GM23338 (cell line): ENCODE measurements at regions not wholly inside any gene's neighbourhood (a gene's known extent, or its start where the extent isn't known, plus 50 kb on each side); places are given as distances from the start of the nearest gene placed in this dataset.

ENCODE experiments used
- ATAC-seq: fragments of 200-7000 bp; cut with Tn5 transposase; 3 replicates; pipeline ENCODE4 v1.9.1; 2020
- DNase-seq: peaks from one replicate; pipeline ENCODE4 v3.0.0-alpha.2; 2015; ENCODE audit warnings: low spot score
- H2AFZ ChIP-seq: fragments of 200-600 bp; sonication (generic); 2 replicates; pipeline ENCODE4 v1.8.0; 2016; ENCODE audit warnings: antibody characterized with exemption, mild to moderate bottlenecking, moderate library complexity
- H3F3A ChIP-seq: fragments of 200-600 bp; sonication (generic); replicated peaks from 2 replicates; pipeline ENCODE4 v1.8.0; 2017; ENCODE audit warnings: antibody characterized with exemption, mixed run types, low read depth
- H3K27ac ChIP-seq: fragments of 200-600 bp; sonication (generic); 2 replicates; pipeline ENCODE4 v1.6.1; 2016; ENCODE audit warnings: low read depth
- H3K27me3 ChIP-seq: fragments of 200-600 bp; sonication (generic); 2 replicates; pipeline ENCODE4 v1.8.0; 2016; ENCODE audit warnings: mild to moderate bottlenecking, mixed run types, moderate library complexity; ENCODE audit not compliant: insufficient read depth
- H3K36me3 ChIP-seq: fragments of 200-600 bp; sonication (generic); 2 replicates; pipeline ENCODE4 v1.8.0; 2016; ENCODE audit warnings: mild to moderate bottlenecking; ENCODE audit not compliant: insufficient read depth
- H3K4me1 ChIP-seq: fragments of 200-600 bp; sonication (generic); 2 replicates; pipeline ENCODE4 v1.8.0; 2016; ENCODE audit warnings: mild to moderate bottlenecking, moderate library complexity; ENCODE audit not compliant: insufficient read depth
- H3K4me2 ChIP-seq: fragments of 200-600 bp; sonication (generic); 2 replicates; pipeline ENCODE4 v1.7.1; 2017; ENCODE audit warnings: mixed run types
- H3K4me3 ChIP-seq: fragments of 200-600 bp; sonication (generic); 2 replicates; pipeline ENCODE4 v1.6.1; 2016; ENCODE audit warnings: mixed run types
- H3K79me2 ChIP-seq: fragments of 200-600 bp; sonication (generic); replicated peaks from 2 replicates; pipeline ENCODE4 v1.8.0; 2017; ENCODE audit warnings: mild to moderate bottlenecking; ENCODE audit not compliant: insufficient read depth
- H3K9me2 ChIP-seq: fragments of 200-600 bp; sonication (generic); 2 replicates; pipeline ENCODE4 v1.8.0; 2017; ENCODE audit not compliant: insufficient read depth
- H4K20me1 ChIP-seq: fragments of 200-600 bp; sonication (generic); replicated peaks from 2 replicates; pipeline ENCODE4 v1.8.0; 2017; ENCODE audit warnings: mild to moderate bottlenecking; ENCODE audit not compliant: insufficient read depth
- H3K27ac Mint-ChIP-seq: 2 replicates; pipeline ENCODE4 v1.8.0; 2020; ENCODE audit warnings: inconsistent platforms, mild to moderate bottlenecking, moderate library complexity, mixed read lengths
- H3K27me3 Mint-ChIP-seq: 3 replicates; pipeline ENCODE4 v1.8.0; 2022; ENCODE audit warnings: low read depth, mild to moderate bottlenecking, moderate library complexity, mixed read lengths, inconsistent platforms; ENCODE audit not compliant: insufficient read depth, poor library complexity
- H3K36me3 Mint-ChIP-seq: 3 replicates; pipeline ENCODE4 v1.8.0; 2021; ENCODE audit warnings: low read depth, mild to moderate bottlenecking, inconsistent platforms, moderate library complexity, mixed read lengths
- H3K4me1 Mint-ChIP-seq: 3 replicates; pipeline ENCODE4 v1.8.0; 2020; ENCODE audit warnings: mild to moderate bottlenecking, inconsistent platforms, mixed read lengths
- H3K4me3 Mint-ChIP-seq: 3 replicates; pipeline ENCODE4 v1.8.0; 2021; ENCODE audit warnings: moderate library complexity, mild to moderate bottlenecking, inconsistent platforms, mixed read lengths
- H3K9me3 Mint-ChIP-seq: 3 replicates; pipeline ENCODE4 v1.8.0; 2020; ENCODE audit warnings: moderate library complexity, mild to moderate bottlenecking, inconsistent platforms, mixed read lengths
- CTCF ChIP-seq, 2 experiments: fragments of 200-600 bp in 1 of 2; sonication (generic) in 1 of 2; conservative IDR thresholded peaks; 2 replicates each; pipeline versions ENCODE4 v1.5.1 to v1.6.1; 2016 to 2017; ENCODE audit warnings: antibody characterized with exemption in 2 of 2, low read depth in 2 of 2, mild to moderate bottlenecking in 2 of 2, moderate library complexity in 1 of 2
- ETS1 ChIP-seq: IDR thresholded peaks from 2 replicates; pipeline ENCODE4 v1.6.1; 2016; ENCODE audit warnings: antibody characterized with exemption
- ZNF114 ChIP-seq: fragments of 250-450 bp; sonication (Bioruptor Pico); IDR thresholded peaks from 2 replicates; pipeline ENCODE4 v1.5.0; 2020; ENCODE audit warnings: mild to moderate bottlenecking, moderate library complexity
- ZNF331 ChIP-seq: fragments of 250-450 bp; sonication (Bioruptor Pico); IDR thresholded peaks from 2 replicates; pipeline ENCODE4 v1.5.0; 2020; ENCODE audit warnings: low read depth, mild to moderate bottlenecking, moderate library complexity
- ZNF462 ChIP-seq: fragments of 250-450 bp; sonication (Bioruptor Pico); IDR thresholded peaks from 2 replicates; pipeline ENCODE4 v1.5.0; 2020; ENCODE audit warnings: mild to moderate bottlenecking, moderate library complexity

- H3K9me2 ChIP-seq = no peaks in the 10 kb centered on the region
- no peak overlapping the region for H3K4me2 ChIP-seq
- Mint-ChIP-seq H3K36me3 (peaks cover 8% of the 10 kb centered on the region), H3K9me3 (peaks cover 8% of the 10 kb centered on the region), H3K4me3 (no peak overlapping the region), H3K4me1 (peaks cover 12% of the 10 kb centered on the region), H3K27me3 (peaks cover 18% of the 10 kb centered on the region), H3K27ac (no peak overlapping the region)
- no peaks in the 10 kb centered on the region for H3K79me2 ChIP-seq
- no peaks in the 10 kb centered on the region for H3K36me3 ChIP-seq
- H3F3A ChIP-seq = peaks cover 1% of the 10 kb centered on the region
- DNase-seq (no peak), ATAC-seq (no peak)
- no peak overlapping the region for H3K4me3 ChIP-seq
- no peaks in the 10 kb centered on the region for H3K27me3 ChIP-seq
- TF ChIP-seq ZNF462 (CRISPR knock-in tag) (no peak), CTCF (conservative IDR thresholded peaks at IDR 0.05; ENCODE audit: low read depth in 2 of 2) (no peak), ZNF331 (CRISPR knock-in tag) (no peak), ZNF114 (no peak), ETS1 (no peak)
- no peak overlapping the region for H2AFZ ChIP-seq
- no peak overlapping the region for H3K27ac ChIP-seq
- no peaks in the 10 kb centered on the region for H4K20me1 ChIP-seq
- peaks cover under 1% of the 10 kb centered on the region; the same call in 1 of the 2 replicates for H3K4me1 ChIP-seq
These were observed 97.5 kb upstream of the KLHL25 start for GRCh38 chr15:85892232-85892631.
